ENCODE measurements at regions not wholly inside any gene's neighbourhood (a gene's known extent, or its start where the extent isn't known, plus 50 kb on each side); places are given as distances from the start of the nearest gene placed in this dataset.

GRCh38 chr2:235148201-235149170 lies 196.7 kb downstream of the SH3BP4 start:
- Histone ChIP-seq H2AFZ (ENCODE audit: low read length) (no peak overlapping the region), H3K36me3 (ENCODE audit: insufficient read depth, low read length) (no peaks in the 10 kb centered on the region), H3K27ac (ENCODE audit: low read depth, low read length) (no peak overlapping the region), H3K9me3 (ENCODE audit: low read depth, low read length) (no peaks in the 10 kb centered on the region), H3K4me3 (ENCODE audit: insufficient read depth, low read length) (no peak overlapping the region), H3K79me2 (ENCODE audit: insufficient read depth, low read length) (no peaks in the 10 kb centered on the region), H4K20me1 (ENCODE audit: insufficient read depth, low read length) (no peaks in the 10 kb centered on the region), H3K4me1 (ENCODE audit: insufficient read depth, low read length) (no peaks in the 10 kb centered on the region), H3K4me2 (ENCODE audit: insufficient read depth, low read length) (no peak overlapping the region), H3K27me3 (ENCODE audit: insufficient read depth, low read length) (peaks cover 11% of the 10 kb centered on the region)
- no peak for TF ChIP-seq CTCF (IDR thresholded peaks at IDR 0.05; ENCODE audit: extremely low read depth, low read depth, low read length)
- no peak for DNase-seq (ENCODE audit: insufficient read length, low spot score, missing footprints)

- no peak overlapping the region for H2AFZ ChIP-seq (ENCODE audit: low read length)
- H3K79me2 ChIP-seq (ENCODE audit: insufficient read depth, low read length), result no peaks in the 10 kb centered on the region
- no peaks in the 10 kb centered on the region for H3K4me1 ChIP-seq (ENCODE audit: insufficient read depth, low read length)
- no peaks in the 10 kb centered on the region for H3K9me3 ChIP-seq (ENCODE audit: low read depth, low read length)
- H4K20me1 ChIP-seq (ENCODE audit: insufficient read depth, low read length), result no peaks in the 10 kb centered on the region
- no peak overlapping the region for H3K4me3 ChIP-seq (ENCODE audit: insufficient read depth, low read length)
- no peak for TF ChIP-seq CTCF (IDR thresholded peaks at IDR 0.05; ENCODE audit: extremely low read depth, low read depth, low read length)
- no peak for DNase-seq (ENCODE audit: insufficient read length, low spot score, missing footprints)
- no peaks in the 10 kb centered on the region for H3K36me3 ChIP-seq (ENCODE audit: insufficient read depth, low read length)
- H3K4me2 ChIP-seq (ENCODE audit: insufficient read depth, low read length), result no peak overlapping the region
- no peak overlapping the region for H3K27ac ChIP-seq (ENCODE audit: low read depth, low read length)
- peaks cover 12% of the 10 kb centered on the region for H3K27me3 ChIP-seq (ENCODE audit: insufficient read depth, low read length)
These were observed 197.4 kb downstream of the SH3BP4 start for GRCh38 chr2:235149240-235149659.

- no peak for DNase-seq (ENCODE audit: insufficient read length, low spot score, missing footprints)
- Histone ChIP-seq H3K27ac (ENCODE audit: low read depth, low read length) (no peak overlapping the region), H3K4me2 (ENCODE audit: insufficient read depth, low read length) (no peak overlapping the region), H4K20me1 (ENCODE audit: insufficient read depth, low read length) (no peaks in the 10 kb centered on the region), H3K79me2 (ENCODE audit: insufficient read depth, low read length) (no peaks in the 10 kb centered on the region), H3K9me3 (ENCODE audit: low read depth, low read length) (no peaks in the 10 kb centered on the region), H3K4me3 (ENCODE audit: insufficient read depth, low read length) (no peak overlapping the region), H3K36me3 (ENCODE audit: insufficient read depth, low read length) (no peaks in the 10 kb centered on the region), H2AFZ (ENCODE audit: low read length) (no peak overlapping the region), H3K4me1 (ENCODE audit: insufficient read depth, low read length) (no peaks in the 10 kb centered on the region), H3K27me3 (ENCODE audit: insufficient read depth, low read length) (peaks cover 12% of the 10 kb centered on the region)
- TF ChIP-seq CTCF (IDR thresholded peaks at IDR 0.05; ENCODE audit: extremely low read depth, low read depth, low read length), result no peak
These were observed 197.9 kb downstream of the SH3BP4 start for GRCh38 chr2:235149736-235150135.

- Histone ChIP-seq H3K36me3 (ENCODE audit: insufficient read depth, low read length) (no peaks in the 10 kb centered on the region), H3K79me2 (ENCODE audit: insufficient read depth, low read length) (no peaks in the 10 kb centered on the region), H3K4me3 (ENCODE audit: insufficient read depth, low read length) (no peak overlapping the region), H3K27me3 (ENCODE audit: insufficient read depth, low read length) (peaks cover 12% of the 10 kb centered on the region), H4K20me1 (ENCODE audit: insufficient read depth, low read length) (no peaks in the 10 kb centered on the region), H2AFZ (ENCODE audit: low read length) (no peak overlapping the region), H3K4me2 (ENCODE audit: insufficient read depth, low read length) (no peak overlapping the region), H3K27ac (ENCODE audit: low read depth, low read length) (no peak overlapping the region), H3K4me1 (ENCODE audit: insufficient read depth, low read length) (no peaks in the 10 kb centered on the region), H3K9me3 (ENCODE audit: low read depth, low read length) (no peaks in the 10 kb centered on the region)
- TF ChIP-seq CTCF (IDR thresholded peaks at IDR 0.05; ENCODE audit: extremely low read depth, low read depth, low read length), result no peak
- no peak for DNase-seq (ENCODE audit: insufficient read length, low spot score, missing footprints)
These were observed 199.3 kb downstream of the SH3BP4 start for GRCh38 chr2:235151152-235151551.
